ENCODE measurements at regions not wholly inside any gene's neighbourhood (a gene's known extent, or its start where the extent isn't known, plus 50 kb on each side); places are given as distances from the start of the nearest gene placed in this dataset.

DNA sequence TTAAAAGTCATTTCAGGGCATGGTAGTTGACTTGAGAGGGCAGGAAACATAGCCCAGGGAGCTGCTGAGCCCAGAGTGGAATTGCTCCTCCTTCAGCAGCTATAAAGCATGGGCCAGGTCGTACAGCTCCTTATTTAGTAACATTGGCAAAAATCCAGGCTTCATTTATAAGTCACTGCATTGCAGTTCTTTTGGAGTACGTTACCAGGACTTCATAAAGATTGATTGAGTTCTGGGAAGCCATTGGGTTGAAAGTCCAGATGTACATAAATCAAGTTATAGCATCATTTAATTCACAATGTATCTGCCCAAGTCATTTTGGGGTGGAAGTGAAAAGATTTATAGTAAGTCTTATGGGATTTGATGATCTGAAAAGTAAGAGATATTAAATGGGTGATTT is 53.0 kb upstream of the ANKEF1 start:
- peak; percentile 23 to 29 for DNase-seq

GRCh38 chr20:9978397-9979004 is 56.3 kb upstream of the ANKEF1 start:
- peak; percentile 71 to 83 for DNase-seq

- DNase-seq: no peak
Observed at GRCh38 chr20:9977629-9978028, 57.2 kb upstream of the ANKEF1 start.

DNA sequence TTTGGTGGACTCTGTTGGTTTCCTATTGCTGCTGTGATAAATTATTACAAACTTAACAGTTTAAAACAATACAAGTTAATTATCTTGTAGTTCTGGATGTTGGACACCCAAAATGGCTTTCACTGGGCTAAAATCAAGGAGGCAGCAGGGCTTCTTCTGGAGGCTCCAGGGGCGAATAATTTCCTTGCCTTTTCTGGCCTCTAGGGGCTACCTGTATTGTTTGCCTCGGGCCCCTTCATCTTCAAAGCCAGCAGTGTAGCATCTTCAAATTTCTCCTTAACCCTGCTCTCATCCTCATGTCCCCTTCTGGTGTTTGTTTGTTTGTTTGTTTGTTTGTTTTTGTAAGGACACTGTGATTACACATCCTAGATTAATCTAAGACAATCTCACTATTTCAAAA is 60.5 kb upstream of the ANKEF1 start:
- no peak for DNase-seq

DNA sequence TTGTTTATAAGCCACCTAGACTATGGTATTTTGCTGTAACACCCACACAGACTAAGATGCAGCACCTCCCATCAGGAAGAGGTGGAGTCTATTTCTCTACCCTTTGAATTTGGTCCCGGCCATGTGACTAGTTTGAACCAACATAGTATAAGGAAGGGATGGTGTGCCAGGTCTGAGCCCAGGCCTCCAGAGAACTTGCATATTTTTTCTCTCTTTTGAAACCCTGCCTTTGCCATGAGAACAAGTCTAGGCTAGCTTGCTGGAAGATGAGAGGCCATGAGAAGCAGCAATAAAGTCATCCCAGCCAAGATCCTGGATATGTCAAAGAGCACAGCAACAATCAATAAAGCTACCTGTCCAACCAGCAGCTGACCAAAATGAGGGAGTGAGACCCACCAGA is 63.0 kb upstream of the ANKEF1 start:
- DNase-seq: no peak

- DNase-seq: no peak
Observed at GRCh38 chr20:9969626-9970025, 65.2 kb upstream of the ANKEF1 start.

- DNase-seq: no peak
Observed at GRCh38 chr20:9968015-9968414, 66.8 kb upstream of the ANKEF1 start.

- DNase-seq: no peak
Observed at GRCh38 chr20:9966966-9967365, 67.8 kb upstream of the ANKEF1 start.

GRCh38 chr20:9963029-9963428 is 71.8 kb upstream of the ANKEF1 start:
- no peak for DNase-seq

DNA sequence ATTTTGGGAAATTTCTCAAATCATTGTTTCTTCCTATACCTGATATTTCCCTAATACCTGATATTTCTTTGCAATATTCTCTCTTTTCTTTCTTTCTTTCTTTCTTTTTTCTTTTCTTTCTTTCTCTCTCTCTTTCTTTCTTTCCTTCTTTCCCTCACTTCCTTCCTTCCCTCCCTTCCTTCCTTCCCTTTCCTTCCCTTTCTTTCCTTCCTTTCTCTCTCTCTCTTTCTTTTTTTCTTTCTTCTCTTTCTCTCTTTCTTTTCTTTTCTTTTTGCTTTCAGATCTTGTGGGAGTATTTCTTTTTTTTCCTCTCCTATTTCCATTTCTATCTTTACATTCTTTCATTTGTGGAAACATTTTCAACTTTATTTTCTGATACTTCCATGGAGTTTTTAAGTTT is 76.1 kb upstream of the ANKEF1 start:
- no peak for DNase-seq

DNA sequence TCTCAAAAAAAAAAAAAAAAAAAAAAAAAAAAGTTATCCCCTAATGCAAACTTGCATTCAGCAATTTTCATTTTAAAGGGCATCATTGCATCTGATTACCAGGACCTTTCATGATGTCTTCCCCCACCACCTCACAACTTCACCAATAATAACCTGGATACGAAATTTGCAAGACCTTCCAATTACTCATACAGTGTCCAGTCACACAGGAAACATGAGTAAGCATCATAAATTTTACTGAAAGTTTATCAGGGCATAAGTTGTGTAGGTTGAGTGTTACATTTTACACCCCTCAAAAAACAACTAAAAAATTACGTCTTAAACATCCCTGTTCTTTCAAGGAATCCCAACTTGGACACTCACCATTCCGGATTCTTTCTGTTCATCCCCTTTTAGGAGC is 79.1 kb upstream of the ANKEF1 start:
- no peak for DNase-seq

DNA sequence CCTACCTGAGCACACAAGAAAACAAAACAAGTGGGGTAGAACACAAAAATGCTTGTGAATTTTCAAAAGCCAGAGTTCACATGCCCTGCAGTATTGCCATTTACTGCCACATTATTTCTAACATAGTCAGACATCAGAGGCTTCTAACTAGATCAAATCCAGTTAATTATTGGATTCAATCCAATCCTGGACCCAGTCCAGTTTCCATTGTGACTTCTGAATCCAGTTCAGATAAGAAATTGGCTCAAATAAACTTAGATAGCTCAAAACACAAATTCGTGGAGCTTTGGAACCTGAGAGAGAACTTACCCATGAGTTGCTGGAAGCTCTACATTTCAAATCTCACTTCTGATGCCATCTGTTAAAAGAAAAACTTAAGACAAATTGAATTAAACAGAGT is 85.2 kb upstream of the ANKEF1 start:
- peak; percentile 33 to 34 for DNase-seq

GRCh38 chr20:9945408-9945807 is 89.4 kb upstream of the ANKEF1 start:
- no peak for DNase-seq

DNA sequence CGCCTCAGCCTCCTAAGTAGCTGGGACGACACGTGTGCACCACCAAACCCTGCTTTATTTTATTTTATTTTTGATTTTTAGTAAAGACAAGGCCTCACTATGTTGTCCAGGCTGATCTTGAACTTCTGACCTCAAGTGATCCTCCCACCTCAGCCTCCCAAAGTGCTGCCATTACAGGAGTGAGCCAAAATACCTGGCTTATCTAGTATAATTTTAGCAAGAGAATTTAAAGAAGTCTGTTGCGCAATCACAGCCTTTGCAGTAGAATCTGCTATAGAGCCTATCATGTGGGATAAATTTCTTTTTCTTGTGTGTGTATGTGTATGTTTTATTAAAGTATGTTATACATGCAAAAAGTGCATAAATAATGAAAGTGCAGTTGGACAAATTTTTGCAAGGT is 92.1 kb upstream of the ANKEF1 start:
- DNase-seq: no peak

DNA sequence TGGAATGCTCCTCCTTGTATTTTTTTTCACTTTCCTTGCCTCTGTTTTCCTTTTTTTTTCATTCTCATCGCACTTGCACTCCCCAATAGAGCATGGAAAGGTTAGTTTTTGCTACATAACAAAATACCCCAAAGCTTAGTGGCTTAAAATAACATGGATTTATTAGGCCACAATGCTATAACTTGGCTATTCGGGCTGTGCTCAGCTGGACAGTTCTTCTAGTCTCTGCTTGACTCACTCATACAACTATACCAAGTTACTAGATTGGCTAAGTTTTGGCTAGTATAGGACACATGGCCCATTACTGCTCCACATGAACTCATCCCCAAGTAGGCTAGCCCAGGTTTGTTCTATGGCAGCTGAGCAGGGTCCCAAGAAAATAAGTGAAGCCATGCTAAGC is 94.5 kb upstream of the ANKEF1 start:
- no peak for DNase-seq

DNA sequence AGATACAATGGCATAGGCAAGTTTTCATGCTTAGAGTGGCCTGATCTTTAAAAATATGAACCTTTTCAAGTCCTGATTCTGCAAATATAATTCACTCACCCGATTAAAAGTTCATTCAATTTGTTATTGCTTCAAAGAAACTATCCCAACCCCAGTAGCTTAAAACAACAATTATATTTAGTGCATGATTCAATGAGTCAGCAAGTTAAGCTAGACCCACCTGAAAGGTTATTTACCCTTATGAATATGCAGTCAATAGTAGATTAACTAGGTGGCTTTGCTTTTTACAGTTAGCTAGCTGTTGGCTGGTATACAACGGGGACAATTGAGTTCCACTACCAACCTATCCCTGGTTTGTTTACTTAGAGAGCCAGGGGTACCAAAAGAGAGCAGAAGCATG is 95.6 kb upstream of the ANKEF1 start:
- DNase-seq: no peak

GRCh38 chr20:9935285-9935684 is 96.4 kb upstream of the PAK5 start:
- no peak for DNase-seq

DNA sequence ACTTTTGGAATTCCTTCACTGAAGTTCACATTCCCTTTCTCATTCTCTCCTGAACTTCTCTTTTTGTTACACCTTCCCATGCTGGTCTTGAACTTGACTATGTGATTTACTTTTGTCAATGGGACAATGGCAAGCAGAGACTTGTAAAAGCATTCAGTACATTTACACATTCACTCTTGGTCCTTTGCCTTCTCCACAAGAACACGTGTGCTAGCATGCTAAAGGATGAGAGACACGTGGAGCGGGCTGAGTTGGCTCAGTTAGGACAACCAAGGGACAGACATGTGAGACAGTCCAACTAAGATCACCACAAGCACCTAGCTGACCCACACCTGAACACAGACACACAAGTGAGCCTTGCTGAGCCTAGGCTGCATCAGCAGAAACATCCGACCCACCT is 91.3 kb upstream of the PAK5 start:
- DNase-seq: no peak

GRCh38 chr20:9928955-9929354 is 90.1 kb upstream of the PAK5 start:
- DNase-seq: no peak

DNA sequence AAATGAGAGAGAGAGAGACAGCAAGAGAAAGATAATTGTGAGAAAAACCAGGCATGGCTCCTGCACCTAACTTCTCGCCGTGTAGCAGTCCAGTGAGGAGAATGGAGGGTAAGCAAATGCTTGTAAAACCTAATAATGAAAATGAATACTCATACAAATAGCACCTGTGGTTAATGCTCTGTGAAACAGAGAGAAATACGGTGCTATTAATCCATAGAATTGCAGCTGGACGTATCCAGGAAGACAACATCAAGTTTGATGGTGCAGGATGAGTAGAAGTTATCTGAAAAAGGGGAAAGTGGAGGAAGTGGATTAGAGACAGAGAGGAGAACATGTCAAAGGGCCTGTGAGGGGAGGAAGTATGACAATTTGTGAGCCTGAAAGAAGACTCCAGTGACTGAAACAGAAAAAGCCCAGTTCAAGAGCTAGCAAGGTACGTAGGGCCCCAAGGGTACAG is 89.4 kb upstream of the PAK5 start:
- DNase-seq: no peak

GRCh38 chr20:9927224-9927623 is 88.3 kb upstream of the PAK5 start:
- DNase-seq: peak; percentile 43 to 44

- no peak for DNase-seq
Observed at GRCh38 chr20:9926476-9926875, 87.6 kb upstream of the PAK5 start.

GRCh38 chr20:9926007-9926406 is 87.1 kb upstream of the PAK5 start:
- no peak for DNase-seq

- DNase-seq: no peak
Observed at GRCh38 chr20:9923648-9924047, 84.8 kb upstream of the PAK5 start.

GRCh38 chr20:9920866-9921265 is 82.0 kb upstream of the PAK5 start:
- no peak for DNase-seq
